ENCODE measurements at regions not wholly inside any gene's neighbourhood (a gene's known extent, or its start where the extent isn't known, plus 50 kb on each side); places are given as distances from the start of the nearest gene placed in this dataset.
"Not testable (repeated sequence)": the region's sequence is repeated elsewhere in the genome, so short reads cannot be mapped to it uniquely, and the experiment has no call there.

- H3K4me1 Mint-ChIP-seq (ENCODE audit: low read depth); H3K36me3 Mint-ChIP-seq (ENCODE audit: low read depth); H3K4me3 Mint-ChIP-seq: not testable (repeated sequence)
These were observed 110.6 kb downstream of the RPIA start for GRCh38 chr2:88802026-88802425.

GRCh38 chr2:88807237-88807962, 115.9 kb downstream of the RPIA start:
- no peak overlapping the region for H3K27ac Mint-ChIP-seq
- H3K36me3 Mint-ChIP-seq (ENCODE audit: low read depth), result no peaks in the 10 kb centered on the region
- peaks cover 12% of the 10 kb centered on the region for H3K27me3 Mint-ChIP-seq (ENCODE audit: insufficient read depth)
- no peak for DNase-seq
- H3K4me3 Mint-ChIP-seq, result no peak overlapping the region
- no peaks in the 10 kb centered on the region for H3K4me1 Mint-ChIP-seq (ENCODE audit: low read depth)
- H3K9me3 Mint-ChIP-seq, result no peaks in the 10 kb centered on the region
- TF ChIP-seq, protein P1, sequence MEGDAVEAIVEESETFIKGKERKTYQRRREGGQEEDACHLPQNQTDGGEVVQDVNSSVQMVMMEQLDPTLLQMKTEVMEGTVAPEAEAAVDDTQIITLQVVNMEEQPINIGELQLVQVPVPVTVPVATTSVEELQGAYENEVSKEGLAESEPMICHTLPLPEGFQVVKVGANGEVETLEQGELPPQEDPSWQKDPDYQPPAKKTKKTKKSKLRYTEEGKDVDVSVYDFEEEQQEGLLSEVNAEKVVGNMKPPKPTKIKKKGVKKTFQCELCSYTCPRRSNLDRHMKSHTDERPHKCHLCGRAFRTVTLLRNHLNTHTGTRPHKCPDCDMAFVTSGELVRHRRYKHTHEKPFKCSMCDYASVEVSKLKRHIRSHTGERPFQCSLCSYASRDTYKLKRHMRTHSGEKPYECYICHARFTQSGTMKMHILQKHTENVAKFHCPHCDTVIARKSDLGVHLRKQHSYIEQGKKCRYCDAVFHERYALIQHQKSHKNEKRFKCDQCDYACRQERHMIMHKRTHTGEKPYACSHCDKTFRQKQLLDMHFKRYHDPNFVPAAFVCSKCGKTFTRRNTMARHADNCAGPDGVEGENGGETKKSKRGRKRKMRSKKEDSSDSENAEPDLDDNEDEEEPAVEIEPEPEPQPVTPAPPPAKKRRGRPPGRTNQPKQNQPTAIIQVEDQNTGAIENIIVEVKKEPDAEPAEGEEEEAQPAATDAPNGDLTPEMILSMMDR (IDR thresholded peaks at IDR 0.05), result no peak

More at GRCh38 chr2:88802026-88802425, 110.6 kb downstream of the RPIA start:
- not testable (repeated sequence) for H3K9me3 Mint-ChIP-seq; H3K27me3 Mint-ChIP-seq (ENCODE audit: insufficient read depth); DNase-seq; H3K27ac Mint-ChIP-seq

- no peak overlapping the region for H3K4me3 Mint-ChIP-seq
These were observed 116.6 kb downstream of the RPIA start for GRCh38 chr2:88808083-88808482.

GRCh38 chr2:88808652-88809051, 117.2 kb downstream of the RPIA start:
- Mint-ChIP-seq H3K4me3 (no peak overlapping the region), H3K27ac (no peak overlapping the region), H3K36me3 (ENCODE audit: low read depth) (no peaks in the 10 kb centered on the region), H3K27me3 (ENCODE audit: insufficient read depth) (peaks cover 12% of the 10 kb centered on the region), H3K4me1 (ENCODE audit: low read depth) (no peaks in the 10 kb centered on the region), H3K9me3 (no peaks in the 10 kb centered on the region)
- TF ChIP-seq, protein P1 (IDR thresholded peaks at IDR 0.05), result no peak
- DNase-seq, result no peak

More at GRCh38 chr2:88808083-88808482, 116.6 kb downstream of the RPIA start:
- Mint-ChIP-seq H3K36me3 (ENCODE audit: low read depth) (no peaks in the 10 kb centered on the region), H3K4me1 (ENCODE audit: low read depth) (no peaks in the 10 kb centered on the region), H3K27me3 (ENCODE audit: insufficient read depth) (peaks cover 12% of the 10 kb centered on the region), H3K27ac (no peak overlapping the region), H3K9me3 (no peaks in the 10 kb centered on the region)
- DNase-seq, result no peak
- TF ChIP-seq, protein P1 (IDR thresholded peaks at IDR 0.05), result no peak

GRCh38 chr2:88809216-88809615, 117.7 kb downstream of the RPIA start:
- H3K36me3 Mint-ChIP-seq (ENCODE audit: low read depth), result no peaks in the 10 kb centered on the region
- H3K4me3 Mint-ChIP-seq, result no peak overlapping the region
- H3K27ac Mint-ChIP-seq, result no peak overlapping the region
- no peaks in the 10 kb centered on the region for H3K9me3 Mint-ChIP-seq
- DNase-seq, result no peak
- peaks cover 12% of the 10 kb centered on the region for H3K27me3 Mint-ChIP-seq (ENCODE audit: insufficient read depth)
- TF ChIP-seq, protein P1 (IDR thresholded peaks at IDR 0.05), result no peak
- H3K4me1 Mint-ChIP-seq (ENCODE audit: low read depth), result no peaks in the 10 kb centered on the region

DNA sequence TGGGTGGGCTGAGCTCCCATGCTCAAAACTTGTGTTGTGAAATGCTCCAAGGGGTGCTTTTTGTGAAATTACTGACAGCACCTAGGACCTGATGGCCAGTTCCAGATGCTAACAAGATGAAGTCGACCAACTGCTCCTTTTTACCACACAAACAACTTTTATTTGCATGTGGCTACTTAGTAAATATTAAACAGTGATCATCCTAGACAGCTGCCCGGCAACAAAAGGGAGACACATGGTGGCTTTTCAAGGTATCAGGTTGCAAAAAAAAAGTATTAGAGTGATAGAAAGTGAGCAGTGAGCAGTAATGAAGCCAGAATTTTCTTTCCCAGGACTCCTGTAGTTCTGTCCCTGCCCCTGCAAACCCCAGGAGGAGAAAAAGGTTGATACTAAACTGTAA, 118.5 kb downstream of the RPIA start:
- DNase-seq, result no peak
- peaks cover 2% of the 10 kb centered on the region; the same call in 1 of the 2 replicates for H3K9me3 Mint-ChIP-seq
- peaks cover 12% of the 10 kb centered on the region for H3K27me3 Mint-ChIP-seq (ENCODE audit: insufficient read depth)
- peaks cover 2% of the 10 kb centered on the region for H3K36me3 Mint-ChIP-seq (ENCODE audit: low read depth)
- H3K4me3 Mint-ChIP-seq, result no peak overlapping the region
- no peaks in the 10 kb centered on the region for H3K4me1 Mint-ChIP-seq (ENCODE audit: low read depth)
- TF ChIP-seq, protein P1 (IDR thresholded peaks at IDR 0.05), result no peak
- H3K27ac Mint-ChIP-seq, result no peak overlapping the region

Data from HFFc6 (cell line).